Esophagus squamous epithelium (tissue), 4 donors: ENCODE measurements at regions not wholly inside any gene's neighbourhood (a gene's known extent, or its start where the extent isn't known, plus 50 kb on each side); places are given as distances from the start of the nearest gene placed in this dataset.

Experiments
- POLR2A ChIP-seq, 4 donors: fragments of 450-650 bp; IDR thresholded peaks; one replicate each; pipeline ENCODE4 v1.6.1; 2017; ENCODE audit warnings: antibody characterized with exemption in 4 of 4, mild to moderate bottlenecking in 4 of 4, moderate library complexity in 3 of 4
- TF ChIP-seq, protein P1 (sequence below), 6 experiments: fragments of 450-650 bp in 4 of 6; fragments of 200-600 bp in 2 of 6; sonication (generic) in 2 of 6; IDR thresholded peaks; one replicate each; pipeline ENCODE4 v1.5.1; 2016 to 2019; ENCODE audit warnings: antibody characterized with exemption in 6 of 6, mild to moderate bottlenecking in 4 of 6, moderate library complexity in 4 of 6

DNA sequence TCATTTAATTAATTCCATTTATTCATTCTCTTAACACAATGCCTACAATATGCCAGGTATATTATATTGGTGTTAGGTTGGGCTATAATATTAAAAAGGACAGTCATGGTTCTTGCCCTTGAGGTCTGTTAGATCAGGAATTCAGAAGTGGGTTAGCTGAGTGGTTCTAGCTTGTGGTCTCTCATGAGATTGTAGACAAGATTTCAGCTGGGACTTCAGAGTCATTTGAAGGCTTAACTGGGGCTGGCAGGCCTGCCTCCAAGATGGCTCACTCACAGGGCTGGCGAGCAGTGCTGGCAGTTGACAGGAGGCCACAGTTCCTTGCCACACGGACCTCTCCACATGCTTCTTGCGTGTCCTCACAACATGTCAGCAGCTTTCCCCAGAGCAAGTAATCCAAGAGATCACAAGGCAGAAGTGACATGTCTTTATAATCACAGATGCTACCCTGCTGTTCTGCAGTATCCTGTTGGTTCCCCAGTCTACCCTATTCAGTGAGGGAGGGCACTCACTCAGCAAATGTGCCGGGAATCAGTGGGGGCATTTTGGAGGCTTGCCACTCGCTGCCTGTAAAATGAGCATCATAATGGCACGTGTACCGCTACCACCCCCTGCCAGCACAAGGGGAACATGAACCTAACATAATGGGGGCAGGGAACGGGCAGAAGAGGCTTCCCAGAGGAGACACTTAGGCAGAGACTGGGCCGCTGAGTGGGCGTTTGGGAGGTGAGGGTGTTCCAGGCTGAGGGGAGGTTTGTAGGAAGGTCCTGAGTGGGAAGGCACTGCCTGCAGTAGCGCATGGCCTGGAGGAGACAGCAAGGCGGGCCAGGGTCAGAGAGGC lies 70.0 kb downstream of the EXOSC2 start:
- TF ChIP-seq, protein P1, sequence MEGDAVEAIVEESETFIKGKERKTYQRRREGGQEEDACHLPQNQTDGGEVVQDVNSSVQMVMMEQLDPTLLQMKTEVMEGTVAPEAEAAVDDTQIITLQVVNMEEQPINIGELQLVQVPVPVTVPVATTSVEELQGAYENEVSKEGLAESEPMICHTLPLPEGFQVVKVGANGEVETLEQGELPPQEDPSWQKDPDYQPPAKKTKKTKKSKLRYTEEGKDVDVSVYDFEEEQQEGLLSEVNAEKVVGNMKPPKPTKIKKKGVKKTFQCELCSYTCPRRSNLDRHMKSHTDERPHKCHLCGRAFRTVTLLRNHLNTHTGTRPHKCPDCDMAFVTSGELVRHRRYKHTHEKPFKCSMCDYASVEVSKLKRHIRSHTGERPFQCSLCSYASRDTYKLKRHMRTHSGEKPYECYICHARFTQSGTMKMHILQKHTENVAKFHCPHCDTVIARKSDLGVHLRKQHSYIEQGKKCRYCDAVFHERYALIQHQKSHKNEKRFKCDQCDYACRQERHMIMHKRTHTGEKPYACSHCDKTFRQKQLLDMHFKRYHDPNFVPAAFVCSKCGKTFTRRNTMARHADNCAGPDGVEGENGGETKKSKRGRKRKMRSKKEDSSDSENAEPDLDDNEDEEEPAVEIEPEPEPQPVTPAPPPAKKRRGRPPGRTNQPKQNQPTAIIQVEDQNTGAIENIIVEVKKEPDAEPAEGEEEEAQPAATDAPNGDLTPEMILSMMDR (IDR thresholded peaks at IDR 0.05): no peak
- TF ChIP-seq POLR2A (IDR thresholded peaks at IDR 0.05): no peak
